Dendritic cell treated with granulocyte-macrophage colony-stimulating factor and Interleukin-4, amounts not matched to agents 40 ng/mL and 50 ng/mL, for 4 days (primary cell): ENCODE measurements at regions not wholly inside any gene's neighbourhood (a gene's known extent, or its start where the extent isn't known, plus 50 kb on each side); places are given as distances from the start of the nearest gene placed in this dataset.
"Not testable (repeated sequence)": the region's sequence is repeated elsewhere in the genome, so short reads cannot be mapped to it uniquely, and the experiment has no call there.

Experiments
- H3K27ac Mint-ChIP-seq: one replicate; pipeline ENCODE4 v1.8.0; 2022; ENCODE audit warnings: mild to moderate bottlenecking, mixed read lengths
- H3K27me3 Mint-ChIP-seq: one replicate; pipeline ENCODE4 v1.8.0; 2022; ENCODE audit warnings: mild to moderate bottlenecking, mixed read lengths
- H3K36me3 Mint-ChIP-seq: one replicate; pipeline ENCODE4 v1.8.0; 2022; ENCODE audit warnings: low read depth, mixed read lengths
- H3K4me1 Mint-ChIP-seq: one replicate; pipeline ENCODE4 v1.8.0; 2022; ENCODE audit warnings: low read depth, mixed read lengths
- H3K4me3 Mint-ChIP-seq: one replicate; pipeline ENCODE4 v1.8.0; 2022; ENCODE audit warnings: mild to moderate bottlenecking, moderate library complexity, mixed read lengths
- H3K9me3 Mint-ChIP-seq: one replicate; pipeline ENCODE4 v1.8.0; 2022; ENCODE audit warnings: mixed read lengths
- intact Hi-C: fragments of 100-400 bp; cut with micrococcal nuclease; formaldehyde crosslinking; loops from one replicate; pipeline ENCODE4 v1.15.0; 2022

- no peaks in the 10 kb centered on the region for H3K36me3 Mint-ChIP-seq
- H3K4me1 Mint-ChIP-seq, result no peaks in the 10 kb centered on the region
- intact Hi-C loops, result no loop called here
- no peak overlapping the region for H3K4me3 Mint-ChIP-seq
- H3K27ac Mint-ChIP-seq, result no peak overlapping the region
- no peaks in the 10 kb centered on the region for H3K27me3 Mint-ChIP-seq
- peaks cover 14% of the 10 kb centered on the region for H3K9me3 Mint-ChIP-seq
These were observed 173.8 kb downstream of the AEBP2 start for GRCh38 chr12:19613051-19613535.

- no peak overlapping the region for H3K4me3 Mint-ChIP-seq
- peaks cover 14% of the 10 kb centered on the region for H3K9me3 Mint-ChIP-seq
- no peaks in the 10 kb centered on the region for H3K36me3 Mint-ChIP-seq
- intact Hi-C loops, result no loop called here
- no peaks in the 10 kb centered on the region for H3K4me1 Mint-ChIP-seq
- H3K27ac Mint-ChIP-seq, result no peak overlapping the region
- H3K27me3 Mint-ChIP-seq, result no peaks in the 10 kb centered on the region
These were observed 175.5 kb downstream of the AEBP2 start for GRCh38 chr12:19614601-19615383.

- Mint-ChIP-seq H3K9me3 (peaks cover 14% of the 10 kb centered on the region), H3K4me3 (no peak overlapping the region), H3K27ac (no peak overlapping the region), H3K36me3 (no peaks in the 10 kb centered on the region), H3K4me1 (no peaks in the 10 kb centered on the region), H3K27me3 (no peaks in the 10 kb centered on the region)
- intact Hi-C loops, result no loop called here
These were observed 176.1 kb downstream of the AEBP2 start for GRCh38 chr12:19615384-19615725.

DNA sequence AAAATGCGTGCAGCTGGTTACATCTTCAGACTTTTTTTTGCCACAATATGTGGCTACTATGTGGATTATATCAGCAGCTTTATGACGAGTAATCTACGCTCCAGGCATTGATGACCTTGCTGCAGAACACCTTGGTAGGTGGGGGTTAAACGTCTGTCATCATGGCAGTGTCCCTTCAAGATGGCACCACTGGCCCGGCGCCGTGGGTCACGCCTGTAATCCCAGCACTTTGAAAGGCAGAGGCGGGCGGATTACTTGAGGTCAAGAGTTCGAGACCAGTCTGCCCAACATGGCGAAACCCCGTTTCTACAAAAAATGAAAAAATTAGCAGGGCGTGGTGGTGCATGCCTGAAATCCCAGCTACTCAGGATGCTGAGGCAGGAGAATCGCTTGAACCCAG, 177.5 kb downstream of the AEBP2 start:
- H3K4me3 Mint-ChIP-seq, result no peak overlapping the region
- H3K4me1 Mint-ChIP-seq, result no peaks in the 10 kb centered on the region
- H3K27ac Mint-ChIP-seq, result no peak overlapping the region
- no peaks in the 10 kb centered on the region for H3K36me3 Mint-ChIP-seq
- no peaks in the 10 kb centered on the region for H3K27me3 Mint-ChIP-seq
- intact Hi-C loops, result no loop called here
- peaks cover 6% of the 10 kb centered on the region for H3K9me3 Mint-ChIP-seq

- Mint-ChIP-seq H3K9me3 (no peaks in the 10 kb centered on the region), H3K4me3 (no peak overlapping the region), H3K36me3 (no peaks in the 10 kb centered on the region), H3K27ac (no peak overlapping the region), H3K4me1 (peaks cover 9% of the 10 kb centered on the region), H3K27me3 (no peaks in the 10 kb centered on the region)
- intact Hi-C loops, result no loop called here
These were observed 180.9 kb downstream of the AEBP2 start for GRCh38 chr12:19620222-19620621.

- intact Hi-C loops, result no loop called here
- no peak overlapping the region for H3K4me3 Mint-ChIP-seq
- H3K4me1 Mint-ChIP-seq, result peaks cover 9% of the 10 kb centered on the region
- no peaks in the 10 kb centered on the region for H3K27me3 Mint-ChIP-seq
- no peaks in the 10 kb centered on the region for H3K36me3 Mint-ChIP-seq
- no peak overlapping the region for H3K27ac Mint-ChIP-seq
- peaks cover 9% of the 10 kb centered on the region for H3K9me3 Mint-ChIP-seq
These were observed 184.6 kb downstream of the AEBP2 start for GRCh38 chr12:19623751-19624399.

- Mint-ChIP-seq H3K27me3 (no peaks in the 10 kb centered on the region), H3K4me3 (no peak overlapping the region)
- intact Hi-C loops, result no loop called here
These were observed 185.2 kb downstream of the AEBP2 start for GRCh38 chr12:19624491-19624890.

DNA sequence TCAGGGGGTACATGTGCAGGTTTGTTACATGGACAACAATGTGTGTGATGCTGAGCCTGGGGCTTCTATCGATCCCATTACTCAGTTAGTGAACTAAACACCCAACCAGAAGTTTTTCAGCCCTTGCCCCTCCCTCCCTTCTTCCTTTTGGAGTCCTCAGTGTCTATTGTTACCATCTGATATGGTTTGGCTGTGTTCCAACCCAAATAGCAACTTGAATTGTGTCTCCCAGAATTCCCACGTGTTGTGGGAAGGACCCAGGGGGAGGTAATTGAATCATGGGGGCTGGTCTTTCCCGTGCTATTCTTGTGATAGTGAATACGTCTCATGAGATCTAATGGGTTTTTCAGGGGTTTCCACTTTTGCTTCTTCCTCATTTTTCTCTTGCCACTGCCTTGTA, 186.3 kb downstream of the AEBP2 start:
- H3K27me3 Mint-ChIP-seq, H3K36me3 Mint-ChIP-seq, H3K4me1 Mint-ChIP-seq, H3K27ac Mint-ChIP-seq, H3K4me3 Mint-ChIP-seq, H3K9me3 Mint-ChIP-seq, intact Hi-C loops: not testable (repeated sequence)

More at GRCh38 chr12:19624491-19624890, 185.2 kb downstream of the AEBP2 start:
- H3K36me3 Mint-ChIP-seq, result no peaks in the 10 kb centered on the region
- no peak overlapping the region for H3K27ac Mint-ChIP-seq
- H3K4me1 Mint-ChIP-seq, result peaks cover 9% of the 10 kb centered on the region
- peaks cover 9% of the 10 kb centered on the region for H3K9me3 Mint-ChIP-seq

GRCh38 chr12:19627719-19628118, 188.4 kb downstream of the AEBP2 start:
- Mint-ChIP-seq H3K4me3 (no peak overlapping the region), H3K9me3 (peaks cover 9% of the 10 kb centered on the region), H3K27me3 (no peaks in the 10 kb centered on the region), H3K27ac (no peak overlapping the region), H3K36me3 (no peaks in the 10 kb centered on the region), H3K4me1 (peaks cover 4% of the 10 kb centered on the region)
- intact Hi-C loops, result no loop called here

GRCh38 chr12:19630536-19630935, 191.2 kb downstream of the AEBP2 start:
- no peaks in the 10 kb centered on the region for H3K27me3 Mint-ChIP-seq
- H3K4me3 Mint-ChIP-seq, result no peak overlapping the region
- no peaks in the 10 kb centered on the region for H3K36me3 Mint-ChIP-seq
- peaks cover 7% of the 10 kb centered on the region for H3K9me3 Mint-ChIP-seq
- no peaks in the 10 kb centered on the region for H3K4me1 Mint-ChIP-seq
- intact Hi-C loops, result no loop called here
- no peak overlapping the region for H3K27ac Mint-ChIP-seq

DNA sequence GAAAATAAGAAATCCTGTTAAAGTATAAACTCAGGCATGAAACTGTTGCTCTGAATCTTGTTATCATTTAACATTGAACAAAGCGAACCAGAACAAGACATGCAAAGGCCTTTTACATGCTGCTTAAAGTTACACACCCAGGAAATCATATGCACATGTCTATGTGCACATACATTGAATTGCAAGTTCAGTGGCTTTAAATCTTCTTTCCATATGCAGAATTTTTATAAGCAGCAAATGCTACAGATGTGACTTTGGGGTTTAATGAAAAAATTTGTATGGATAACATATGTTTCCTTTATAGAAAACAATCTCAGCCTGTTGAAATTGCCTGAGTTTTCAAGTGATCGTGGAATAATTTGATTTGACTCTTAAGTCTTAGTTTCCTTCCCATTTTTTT, 193.9 kb downstream of the AEBP2 start:
- no peaks in the 10 kb centered on the region for H3K27me3 Mint-ChIP-seq
- H3K27ac Mint-ChIP-seq, result no peak overlapping the region
- no peaks in the 10 kb centered on the region for H3K36me3 Mint-ChIP-seq
- H3K4me3 Mint-ChIP-seq, result no peak overlapping the region
- H3K9me3 Mint-ChIP-seq, result no peaks in the 10 kb centered on the region
- no peaks in the 10 kb centered on the region for H3K4me1 Mint-ChIP-seq
- intact Hi-C loops, result no loop called here

DNA sequence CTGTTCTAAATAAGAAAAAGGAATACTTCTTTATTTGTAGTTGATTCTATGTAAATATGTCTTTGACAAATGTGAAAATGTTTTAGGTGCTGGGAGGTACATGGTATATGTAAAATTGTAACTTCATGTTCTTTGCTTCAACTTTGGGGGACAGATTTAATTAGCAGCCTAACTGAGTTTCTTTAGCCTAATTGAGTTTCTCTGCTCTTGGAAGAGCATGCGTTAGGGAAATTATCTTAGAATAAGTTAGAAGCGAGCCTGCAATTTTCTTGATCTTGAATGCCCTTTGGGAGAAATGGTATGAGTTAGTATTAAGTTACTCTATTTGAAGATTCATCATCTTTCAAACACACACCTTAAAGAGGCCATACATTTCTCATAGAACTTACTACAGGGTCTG, 194.3 kb downstream of the AEBP2 start:
- no peaks in the 10 kb centered on the region for H3K27me3 Mint-ChIP-seq
- no peak overlapping the region for H3K27ac Mint-ChIP-seq
- intact Hi-C loops, result no loop called here
- H3K4me3 Mint-ChIP-seq, result no peak overlapping the region
- no peaks in the 10 kb centered on the region for H3K4me1 Mint-ChIP-seq
- no peaks in the 10 kb centered on the region for H3K36me3 Mint-ChIP-seq
- no peaks in the 10 kb centered on the region for H3K9me3 Mint-ChIP-seq

GRCh38 chr12:19639781-19640415, 200.6 kb downstream of the AEBP2 start:
- no peak overlapping the region for H3K4me3 Mint-ChIP-seq
- H3K36me3 Mint-ChIP-seq, result no peaks in the 10 kb centered on the region
- intact Hi-C loops, result no loop called here
- no peaks in the 10 kb centered on the region for H3K27me3 Mint-ChIP-seq
- no peak overlapping the region for H3K27ac Mint-ChIP-seq
- H3K9me3 Mint-ChIP-seq, result no peaks in the 10 kb centered on the region
- H3K4me1 Mint-ChIP-seq, result no peaks in the 10 kb centered on the region

- Mint-ChIP-seq H3K36me3 (no peaks in the 10 kb centered on the region), H3K27me3 (no peaks in the 10 kb centered on the region), H3K4me1 (no peaks in the 10 kb centered on the region), H3K4me3 (no peak overlapping the region), H3K9me3 (peaks cover 10% of the 10 kb centered on the region), H3K27ac (no peak overlapping the region)
- intact Hi-C loops, result no loop called here
These were observed 202.2 kb downstream of the AEBP2 start for GRCh38 chr12:19641235-19642080.
